ENCODE measurements at regions not wholly inside any gene's neighbourhood (a gene's known extent, or its start where the extent isn't known, plus 50 kb on each side); places are given as distances from the start of the nearest gene placed in this dataset.
"Not testable (repeated sequence)": the region's sequence is repeated elsewhere in the genome, so short reads cannot be mapped to it uniquely, and the experiment has no call there.

DNA sequence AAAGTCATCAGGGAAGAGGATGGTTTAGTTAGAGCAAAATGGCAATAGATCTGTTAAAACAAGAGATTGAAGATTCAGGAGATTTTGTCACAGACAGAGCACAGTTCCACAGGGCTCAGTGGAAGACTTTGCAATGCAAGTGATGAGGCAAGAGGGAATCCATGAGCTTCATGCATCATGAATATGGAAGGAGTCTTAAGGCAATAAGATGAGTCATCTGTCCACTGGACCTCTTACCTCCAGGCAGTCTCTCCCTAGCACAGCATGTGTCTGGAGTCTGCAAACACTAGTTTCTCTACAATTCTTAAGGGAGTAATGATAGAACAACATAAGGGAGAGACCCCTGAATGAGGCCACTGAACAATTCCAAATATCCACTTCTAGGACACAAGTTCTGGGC lies 245.7 kb downstream of the NXPE2 start:
- DNase-seq (ENCODE audit: low spot score in 2 of 2) (no peak), FAIRE-seq (no peak)

DNA sequence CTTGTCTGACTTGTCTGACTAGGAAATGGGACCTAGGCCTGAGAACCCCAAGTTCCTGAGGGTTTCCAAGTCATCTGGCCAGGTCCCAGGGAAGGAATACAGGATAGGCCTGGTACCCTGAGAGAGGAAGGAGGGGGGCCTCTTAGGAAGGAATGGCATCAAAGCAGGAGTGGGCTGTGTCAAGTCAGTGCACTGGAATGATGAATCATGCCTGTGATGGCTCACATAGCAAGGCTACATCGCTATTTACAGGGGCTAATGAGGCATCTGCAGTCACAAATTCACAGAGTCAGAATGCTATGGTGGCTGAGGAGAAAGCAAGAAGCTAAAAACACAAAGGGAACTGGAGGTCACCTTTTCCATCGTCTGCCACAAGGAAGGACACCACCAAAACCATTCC lies 247.3 kb downstream of the NXPE2 start:
- DNase-seq (ENCODE audit: low spot score in 2 of 2) = no peak
- FAIRE-seq = no peak

DNA sequence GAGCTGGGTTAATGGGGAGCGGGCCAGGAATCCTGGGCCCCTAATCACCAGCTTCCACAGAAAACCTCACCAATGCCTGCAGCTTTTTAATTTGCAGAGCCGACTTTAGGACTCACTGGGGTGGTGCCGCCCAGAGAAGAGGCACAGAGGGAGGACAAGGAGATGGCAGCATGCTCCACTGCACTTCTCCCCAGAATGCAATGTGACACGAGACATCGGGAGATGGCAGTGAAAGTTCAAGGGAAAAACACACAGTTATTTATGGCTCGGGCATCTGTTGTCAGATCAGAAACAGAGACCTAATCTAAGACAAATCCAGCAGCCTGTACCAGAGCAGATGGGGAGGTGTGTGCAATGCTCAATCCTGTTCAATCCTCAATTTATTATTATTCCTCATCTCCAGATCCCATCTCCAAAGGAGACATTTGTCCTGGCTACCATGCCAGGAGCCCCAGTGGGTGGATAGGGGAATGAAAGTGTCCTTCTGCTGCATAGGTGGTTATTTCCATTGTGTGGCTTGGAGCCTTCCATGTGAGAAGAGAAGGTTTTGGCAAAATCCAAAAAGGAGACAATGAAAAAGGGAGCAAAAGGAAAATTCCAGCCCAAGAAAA lies 250.0 kb downstream of the NXPE2 start:
- FAIRE-seq (no peak), DNase-seq (ENCODE audit: low spot score in 2 of 2) (no peak)

DNA sequence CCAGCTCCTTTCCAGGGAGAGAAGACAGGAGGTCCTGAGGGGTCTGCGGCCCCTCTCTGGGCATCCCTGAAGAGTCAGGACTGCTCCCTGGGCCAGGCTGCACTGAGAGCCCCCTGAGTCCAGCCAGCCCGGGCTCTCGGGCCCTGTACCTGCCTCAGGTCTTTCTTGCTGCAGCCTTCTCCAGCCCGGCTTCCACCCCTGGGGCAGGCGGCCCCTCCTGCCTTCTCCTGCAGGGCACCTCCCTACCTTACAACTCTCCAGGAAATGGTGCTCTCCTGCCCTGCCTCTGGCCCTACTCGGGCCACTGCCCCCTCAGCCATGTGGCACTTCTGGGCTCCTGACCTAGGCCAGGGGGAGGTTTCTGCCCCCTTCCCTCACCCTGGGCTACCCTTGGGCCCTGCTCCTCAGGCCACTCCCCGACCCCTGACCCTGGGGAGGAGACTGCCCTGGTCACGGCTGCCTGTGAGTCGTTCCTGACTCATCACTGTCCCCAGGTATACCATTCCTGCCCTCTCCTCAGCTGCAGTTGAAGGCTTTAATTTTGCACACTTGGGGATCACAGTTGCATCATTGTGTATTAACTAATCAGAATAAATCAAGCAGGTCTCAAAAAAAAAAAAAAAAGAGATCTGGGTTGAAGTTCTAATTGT lies 251.1 kb downstream of the NXPE2 start:
- DNase-seq (ENCODE audit: low spot score in 2 of 2) (no peak), FAIRE-seq (no peak)

DNA sequence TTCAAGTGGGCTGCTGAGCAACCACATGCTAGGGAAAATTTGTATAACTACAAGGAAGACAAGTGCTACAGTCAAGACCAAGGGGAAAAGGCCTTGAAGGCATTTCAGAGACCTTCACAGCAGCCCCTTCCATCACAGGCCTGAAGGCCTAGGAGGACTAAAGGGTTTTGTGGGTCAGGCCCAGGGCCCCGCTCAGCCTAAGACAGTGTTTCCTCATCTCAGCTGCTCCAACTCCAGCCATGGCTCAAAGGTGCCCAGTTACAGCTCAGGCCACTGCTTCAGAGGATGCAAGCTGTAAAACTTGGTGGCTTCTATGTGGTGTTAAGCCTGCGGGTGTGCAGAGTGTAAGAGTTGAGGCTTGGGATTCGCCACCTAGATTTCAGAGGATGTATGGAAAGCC lies 260.5 kb downstream of the NXPE2 start:
- DNase-seq (ENCODE audit: low spot score in 2 of 2) = no peak
- FAIRE-seq = no peak

DNA sequence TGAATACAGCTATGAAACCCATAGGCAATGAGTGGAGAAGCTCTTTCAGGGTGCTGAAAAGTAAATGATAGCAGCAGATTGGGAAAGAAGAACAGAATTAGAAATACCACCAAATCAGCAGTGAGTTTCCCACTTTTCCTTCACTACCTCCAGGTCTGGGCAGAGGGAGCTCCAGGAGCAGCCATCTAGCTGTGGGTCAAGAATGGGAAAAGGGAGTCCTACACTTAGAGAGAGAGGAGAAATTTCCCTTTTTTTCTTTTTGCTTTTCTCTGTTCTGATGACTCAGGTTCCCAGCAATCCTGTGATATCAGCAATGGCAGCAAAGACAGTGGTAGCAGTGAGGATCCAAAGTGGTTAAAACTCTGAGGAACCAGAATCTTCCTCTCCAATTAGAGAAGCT lies 263.9 kb downstream of the NXPE2 start:
- no peak for DNase-seq (ENCODE audit: low spot score in 2 of 2)
- FAIRE-seq = no peak

DNA sequence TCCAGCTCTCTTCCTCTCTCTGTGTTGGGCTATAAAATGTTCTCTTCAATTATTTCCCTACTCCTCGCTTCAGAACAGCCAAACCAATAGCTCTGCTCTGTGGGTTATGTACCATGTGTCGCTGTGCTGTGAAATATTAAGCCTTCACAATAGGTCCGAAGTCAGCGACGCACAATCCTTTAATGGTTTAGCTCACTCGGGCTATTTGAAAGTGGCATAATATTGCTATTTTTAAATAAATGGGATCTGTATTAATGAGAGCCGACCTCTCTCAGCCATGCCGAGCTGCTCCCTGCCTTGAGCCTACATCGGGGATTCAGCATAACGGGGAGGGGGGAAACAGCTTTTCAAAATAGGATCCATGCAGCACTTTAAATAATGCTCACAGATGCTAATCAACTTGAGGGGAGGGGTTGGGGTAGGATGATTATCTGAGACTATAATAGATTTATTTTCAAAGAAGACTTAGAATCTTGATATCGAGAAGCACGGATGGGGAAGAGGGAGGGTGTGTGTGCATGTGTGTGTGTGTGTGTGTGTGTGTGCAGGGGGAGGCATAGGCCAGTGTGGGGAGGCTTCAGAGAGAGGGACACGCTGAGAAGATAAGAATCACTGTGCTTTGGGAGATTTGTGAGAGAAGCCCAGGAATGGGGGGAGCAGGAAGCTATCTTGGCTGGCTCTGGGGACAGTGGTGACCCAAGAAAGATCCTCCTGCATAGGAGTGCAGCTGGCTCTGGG lies 271.5 kb downstream of the NXPE2 start:
- DNase-seq (ENCODE audit: low spot score in 2 of 2) (no peak), FAIRE-seq (no peak)

DNA sequence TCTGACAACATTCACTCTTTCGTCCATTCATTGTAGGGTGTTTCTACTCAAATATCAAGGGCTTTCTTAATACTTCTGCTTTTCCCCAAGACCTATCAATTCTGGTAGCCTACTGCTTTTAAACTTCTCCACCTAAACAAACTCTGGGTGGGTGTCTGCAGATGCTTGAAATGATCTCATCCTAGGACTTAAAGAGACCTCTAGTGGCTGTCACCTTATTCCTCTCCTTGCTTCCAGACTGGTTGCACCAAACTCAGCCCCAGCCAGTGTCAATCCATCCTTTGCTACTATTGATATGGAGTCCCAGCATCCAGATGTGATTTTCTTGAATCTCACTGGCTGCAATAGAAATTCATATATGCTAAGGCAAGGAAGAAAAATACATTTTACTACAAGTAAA lies 274.7 kb downstream of the NXPE2 start:
- DNase-seq (ENCODE audit: low spot score in 2 of 2) (peak in 1 of 2 donors; percentile 23), FAIRE-seq (no peak)

DNA sequence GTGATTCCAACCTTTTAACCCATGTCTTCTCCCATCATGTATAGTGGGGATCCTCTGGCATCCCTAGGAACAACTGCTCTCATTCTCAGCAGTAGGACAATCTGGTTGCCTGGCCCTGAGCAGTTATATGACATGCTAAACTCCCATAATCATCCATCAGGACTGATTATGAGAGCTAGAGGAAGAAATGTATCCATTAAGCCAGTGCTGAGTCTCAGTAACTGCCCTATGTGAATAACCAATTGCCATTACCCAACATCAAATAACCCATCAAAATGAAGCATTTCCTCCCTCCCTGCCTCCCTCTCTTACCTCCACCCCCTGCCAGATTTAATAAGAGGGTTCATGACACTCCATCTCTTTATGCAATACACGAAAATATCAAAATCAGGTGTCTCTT lies 277.6 kb downstream of the NXPE2 start:
- no peak for DNase-seq (ENCODE audit: low spot score in 2 of 2)
- FAIRE-seq = no peak

DNA sequence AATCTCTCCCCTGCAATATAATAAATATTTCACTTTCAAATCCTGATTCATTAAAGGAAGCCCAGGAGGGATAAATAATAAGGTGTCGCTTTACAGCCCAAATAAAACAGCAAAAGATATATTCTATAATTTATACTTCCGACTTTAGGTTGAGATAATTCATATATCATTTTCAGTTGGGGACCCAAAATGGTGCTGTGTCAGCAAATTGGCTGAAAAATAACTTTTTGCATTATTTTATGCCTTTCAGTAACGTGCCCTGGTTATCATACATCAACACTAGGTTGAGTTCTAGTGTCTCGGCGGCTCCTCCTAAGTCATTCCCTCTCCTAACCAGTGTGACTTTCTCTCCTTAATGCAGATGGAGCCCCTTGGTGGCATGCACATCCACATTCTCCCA lies 278.2 kb downstream of the NXPE2 start:
- FAIRE-seq (no peak), DNase-seq (ENCODE audit: low spot score in 2 of 2) (no peak)

DNA sequence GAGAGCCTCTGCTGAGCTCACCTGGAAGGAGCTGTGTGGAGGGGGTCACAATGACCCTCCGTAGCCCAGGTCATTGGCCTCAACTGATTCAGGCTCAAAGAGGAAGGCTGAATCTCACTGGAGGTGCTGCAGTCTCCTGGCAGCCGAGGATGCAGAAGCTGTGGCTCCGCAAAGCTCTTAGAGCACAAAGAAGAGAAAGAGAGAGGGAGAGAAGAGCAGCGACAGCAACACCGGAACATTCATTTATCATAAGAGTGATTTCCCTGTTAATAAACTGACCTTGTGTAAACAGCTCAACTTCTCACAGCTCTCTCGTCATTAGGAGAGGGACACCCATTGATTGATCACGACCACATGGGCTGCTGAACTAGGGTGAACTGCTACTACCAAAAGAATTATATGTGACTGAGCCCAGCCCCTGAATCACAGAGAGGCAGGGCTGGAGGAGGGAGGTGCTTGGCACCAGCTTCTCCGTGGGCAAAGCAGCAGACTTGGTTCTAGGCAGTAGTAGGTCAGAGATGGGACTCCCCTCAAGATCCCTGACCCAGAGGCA lies 281.7 kb downstream of the NXPE2 start:
- FAIRE-seq (no peak), DNase-seq (ENCODE audit: low spot score in 2 of 2) (no peak)

DNA sequence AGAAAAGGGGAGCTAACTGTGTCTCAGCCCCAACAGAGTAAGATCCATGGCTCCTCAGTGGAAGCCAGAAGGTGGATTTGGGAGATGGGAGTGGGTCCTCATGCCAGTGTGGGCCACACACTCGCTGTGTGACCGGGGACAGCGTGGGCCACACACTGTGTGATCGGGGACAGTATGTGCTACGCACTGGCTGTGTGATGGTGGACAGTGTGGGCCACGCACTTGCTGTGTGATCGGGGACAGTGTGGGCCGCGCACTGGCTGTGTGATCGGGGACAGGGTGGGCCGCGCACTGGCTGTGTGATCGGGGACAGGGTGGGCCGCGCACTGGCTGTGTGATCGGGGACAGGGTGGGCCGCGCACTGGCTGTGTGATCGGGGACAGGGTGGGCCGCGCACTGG lies 282.5 kb downstream of the NXPE2 start:
- not testable (repeated sequence) for DNase-seq (ENCODE audit: low spot score in 2 of 2); FAIRE-seq

DNA sequence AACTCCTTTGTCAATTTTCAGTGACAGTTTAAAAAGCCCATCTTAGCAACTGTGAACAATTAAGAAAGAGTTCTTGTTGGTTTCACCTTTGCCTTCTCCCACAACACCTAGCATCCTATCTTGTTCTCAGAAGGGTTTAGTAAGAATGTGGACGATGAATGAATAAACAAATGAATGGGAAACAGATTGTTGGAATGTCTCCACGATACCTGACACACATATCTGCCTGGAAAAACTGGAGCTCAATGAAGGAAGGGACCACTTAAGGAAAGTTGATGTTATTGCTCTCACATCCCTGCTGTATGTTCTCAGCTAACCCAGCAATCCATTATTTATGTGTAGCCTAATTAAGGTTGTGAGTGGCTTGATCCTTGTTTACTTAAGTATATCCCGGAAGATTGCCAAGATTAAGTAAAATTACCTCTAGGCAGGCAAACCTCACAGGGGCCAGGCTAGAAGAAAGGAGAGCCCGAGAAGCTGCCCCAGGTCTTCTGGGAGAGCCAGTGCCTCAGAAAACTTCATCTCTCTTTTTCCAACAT lies 286.4 kb downstream of the NXPE2 start:
- FAIRE-seq = no peak
- DNase-seq (ENCODE audit: low spot score in 2 of 2) = no peak

DNA sequence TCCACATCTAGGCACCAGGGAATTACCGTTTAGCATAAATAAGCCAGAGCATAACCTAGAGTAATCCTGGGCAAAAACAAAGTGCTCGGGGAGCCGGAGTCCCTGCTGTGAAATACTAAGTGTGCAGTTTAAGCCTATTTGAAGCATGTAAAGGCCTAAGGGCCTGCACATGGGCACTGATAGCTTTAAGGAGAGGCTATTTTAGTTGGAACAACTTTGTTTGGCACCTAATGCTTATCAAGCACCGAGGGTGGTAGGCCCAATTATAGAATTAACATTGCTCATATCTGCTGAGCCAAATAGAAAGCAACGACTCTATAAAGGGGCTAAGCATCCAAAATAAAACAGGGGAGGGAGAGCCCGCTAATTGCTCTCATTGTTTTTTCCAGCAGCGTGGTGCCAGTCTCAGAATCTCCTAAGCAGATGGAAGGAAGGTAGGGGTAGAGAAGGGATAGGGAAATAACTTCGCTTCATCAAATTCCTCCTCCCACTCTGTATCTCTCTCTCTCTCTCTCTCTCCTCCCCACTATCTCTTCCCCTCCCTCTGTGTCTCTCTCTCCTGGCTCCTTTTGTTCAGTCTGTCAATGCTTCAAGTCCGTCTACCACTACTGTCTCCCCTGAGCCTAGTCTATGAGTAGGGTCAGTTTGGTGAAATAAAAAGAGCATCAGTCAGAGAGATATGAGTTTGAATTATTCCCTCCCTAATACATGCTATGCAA lies 292.8 kb downstream of the NXPE2 start:
- FAIRE-seq (no peak), DNase-seq (ENCODE audit: low spot score in 2 of 2) (no peak)

DNA sequence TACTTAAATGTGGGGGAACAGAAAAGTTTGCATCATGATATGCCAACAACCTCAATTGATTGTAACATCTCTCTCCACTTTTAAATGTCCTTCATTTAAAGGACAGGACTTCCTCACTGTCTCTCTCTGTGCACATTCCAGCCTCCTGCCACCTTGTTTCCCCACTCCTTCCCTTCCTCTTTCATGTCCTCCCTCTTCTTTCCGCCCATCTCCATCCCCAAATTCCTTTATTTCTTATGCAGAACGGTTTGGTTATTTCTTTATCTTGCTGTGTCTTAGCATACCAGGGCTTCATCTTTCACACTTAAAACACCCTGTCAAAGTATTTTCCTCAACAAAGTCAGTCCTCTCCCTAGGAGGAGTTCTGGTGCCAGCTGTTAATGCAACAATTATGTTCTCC lies 293.8 kb downstream of the NXPE2 start:
- no peak for FAIRE-seq

DNA sequence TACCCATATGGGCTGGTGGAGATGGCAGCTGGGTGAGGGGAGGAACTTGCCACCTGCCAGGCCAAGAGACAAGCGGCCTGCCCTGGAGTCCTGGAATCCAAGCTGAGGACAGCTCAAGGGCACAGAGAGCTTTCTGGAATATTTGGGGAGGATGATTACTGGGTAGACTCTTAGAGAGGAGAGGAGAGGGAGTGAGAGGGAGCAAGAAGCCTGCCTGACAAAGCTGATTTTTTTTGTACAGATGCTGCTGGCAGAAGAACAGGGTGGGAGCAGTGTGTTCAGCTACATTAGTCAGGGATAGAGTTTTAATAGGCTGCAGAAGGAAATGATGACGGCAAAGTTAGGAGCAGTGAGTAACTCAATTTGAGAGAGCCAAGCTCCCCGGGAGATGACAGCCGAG lies 299.3 kb downstream of the NXPE2 start:
- FAIRE-seq = no peak
- DNase-seq (ENCODE audit: low spot score in 2 of 2) = no peak

More for the DNA sequence above, 293.8 kb downstream of the NXPE2 start:
- no peak for DNase-seq (ENCODE audit: low spot score in 2 of 2)

DNA sequence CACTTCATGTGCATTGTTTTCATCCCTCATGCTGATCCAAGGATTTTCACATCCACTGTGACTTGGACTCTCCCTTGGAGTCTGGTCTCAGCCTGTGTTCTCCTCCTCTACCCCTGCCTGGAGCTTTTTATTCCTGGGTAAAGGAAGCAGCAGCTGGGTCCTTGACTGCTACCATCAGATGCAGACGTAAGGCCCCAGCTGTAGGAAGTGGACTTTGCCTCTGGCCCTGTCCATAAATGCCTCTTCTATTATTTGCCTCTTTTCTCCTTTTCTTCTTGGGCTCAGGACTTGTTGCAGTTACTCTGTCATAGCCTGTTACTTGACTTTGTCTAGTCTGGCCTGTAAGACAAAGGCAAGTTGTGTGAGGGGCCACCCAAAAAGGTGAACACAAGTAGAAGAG lies 303.8 kb downstream of the NXPE2 start:
- DNase-seq (ENCODE audit: low spot score in 2 of 2) = no peak
- no peak for FAIRE-seq

DNA sequence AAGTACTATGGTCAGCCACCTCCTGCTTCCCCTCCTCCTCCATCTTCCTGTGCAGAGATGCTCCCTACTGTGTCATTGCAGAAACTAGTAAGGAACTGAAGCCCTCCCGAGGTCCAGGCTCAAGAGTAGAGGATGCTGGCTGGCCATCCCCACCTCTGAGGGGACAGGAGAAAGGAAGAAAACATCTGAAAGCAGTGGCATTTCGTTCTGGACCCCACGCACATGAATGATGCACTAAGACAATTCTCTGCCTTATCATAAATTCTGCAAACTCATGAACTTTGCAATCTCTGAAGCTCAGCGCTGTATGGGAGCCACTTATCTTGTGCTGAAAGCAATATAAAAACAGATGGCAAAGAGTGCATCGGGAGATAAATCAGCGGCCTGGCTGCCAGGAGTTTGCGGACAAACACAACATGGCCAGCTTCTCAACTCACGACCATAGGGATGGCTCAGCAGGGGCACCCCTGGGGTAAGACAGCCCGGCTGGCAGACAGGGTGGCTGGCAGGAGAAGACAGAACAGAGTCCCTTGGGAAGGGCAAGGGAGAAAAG lies 306.4 kb downstream of the NXPE2 start:
- no peak for FAIRE-seq
- no peak for DNase-seq (ENCODE audit: low spot score in 2 of 2)

DNA sequence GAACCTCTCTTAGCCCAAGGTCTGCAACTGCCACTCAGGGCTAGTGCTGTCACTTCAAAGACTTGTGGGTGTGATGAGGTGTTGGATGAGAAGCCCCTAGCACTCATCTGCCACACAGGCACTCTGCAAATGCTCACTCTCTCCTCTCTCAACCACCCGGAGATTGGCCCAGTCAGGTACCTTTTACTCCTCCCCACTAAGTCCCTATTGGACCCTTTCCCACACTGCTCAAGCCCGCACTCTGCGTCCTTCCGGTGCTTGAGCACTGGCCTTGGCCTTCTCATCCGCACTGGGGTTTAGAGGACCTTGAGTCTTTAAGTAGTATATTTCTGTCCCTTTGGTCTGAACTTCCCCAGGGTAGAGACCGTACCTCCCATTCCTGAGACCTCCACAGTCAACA lies 308.0 kb downstream of the NXPE2 start:
- DNase-seq (ENCODE audit: low spot score in 2 of 2) = no peak
- FAIRE-seq = no peak

DNA sequence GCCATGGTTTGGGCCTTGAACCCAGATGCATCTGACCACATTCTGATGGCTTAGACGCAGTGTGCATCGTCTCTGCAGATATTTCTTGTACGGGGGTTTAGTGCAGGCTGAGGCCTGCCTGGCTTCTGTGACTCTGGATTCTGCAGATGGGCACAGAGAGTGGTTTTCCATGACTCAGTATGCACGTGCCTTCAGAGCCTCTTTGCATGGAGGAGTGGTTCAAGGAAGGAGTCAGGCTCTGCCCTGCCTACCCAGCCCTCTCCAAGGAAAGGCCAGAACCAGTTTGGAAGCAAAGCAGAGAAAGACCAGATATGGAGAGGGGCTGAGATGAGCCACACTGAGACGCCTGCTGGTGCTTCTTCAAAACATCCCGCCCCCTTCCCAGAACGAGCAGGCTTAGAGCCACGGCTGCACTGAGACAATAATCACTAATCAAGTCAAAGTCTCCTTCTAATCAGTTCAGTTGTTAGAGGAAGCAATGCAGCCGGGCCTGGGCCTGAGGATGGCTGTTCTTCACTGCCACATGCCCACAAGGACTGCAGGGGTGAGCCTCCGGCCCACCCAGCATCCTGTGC lies 308.9 kb downstream of the NXPE2 start:
- no peak for DNase-seq (ENCODE audit: low spot score in 2 of 2)
- FAIRE-seq = no peak

Measured in frontal cortex (tissue), 3 donors.